Gastroesophageal sphincter (tissue), 3 donors: ENCODE measurements at regions not wholly inside any gene's neighbourhood (a gene's known extent, or its start where the extent isn't known, plus 50 kb on each side); places are given as distances from the start of the nearest gene placed in this dataset.

Source experiments
- POLR2A ChIP-seq, 2 donors: fragments of 450-650 bp; IDR thresholded peaks; one replicate each; pipeline ENCODE4 v1.6.1; 2017; ENCODE audit warnings: antibody characterized with exemption in 2 of 2, mild to moderate bottlenecking in 2 of 2, moderate library complexity in 1 of 2
- TF ChIP-seq, protein P1 (sequence below), 4 experiments: fragments of 200-600 bp in 2 of 4; fragments of 450-650 bp in 2 of 4; sonication (generic) in 1 of 4; IDR thresholded peaks; one replicate each; pipeline ENCODE4 v1.5.1; 2017 to 2019; ENCODE audit warnings: antibody characterized with exemption in 4 of 4, mild to moderate bottlenecking in 2 of 4, moderate library complexity in 2 of 4

DNA sequence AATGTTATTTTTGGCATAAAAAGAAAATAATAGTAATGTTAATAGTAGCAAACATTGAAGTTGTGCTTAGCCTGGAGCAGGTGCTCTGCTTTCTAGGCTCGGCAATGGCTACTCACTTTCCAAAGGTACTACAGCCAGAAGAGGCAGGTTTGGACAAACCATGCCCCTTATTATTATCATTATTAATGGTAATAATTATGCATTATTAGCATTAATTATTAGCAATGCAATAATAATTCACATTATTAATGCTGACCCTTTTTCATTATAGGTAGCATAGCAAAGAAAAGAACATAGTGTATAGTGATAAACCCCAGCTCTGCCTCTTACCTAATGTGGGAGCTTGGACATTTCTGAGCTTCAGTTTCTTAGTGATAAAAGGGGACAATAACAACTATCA lies 171.4 kb downstream of the EDEM1 start:
- TF ChIP-seq, protein P1, sequence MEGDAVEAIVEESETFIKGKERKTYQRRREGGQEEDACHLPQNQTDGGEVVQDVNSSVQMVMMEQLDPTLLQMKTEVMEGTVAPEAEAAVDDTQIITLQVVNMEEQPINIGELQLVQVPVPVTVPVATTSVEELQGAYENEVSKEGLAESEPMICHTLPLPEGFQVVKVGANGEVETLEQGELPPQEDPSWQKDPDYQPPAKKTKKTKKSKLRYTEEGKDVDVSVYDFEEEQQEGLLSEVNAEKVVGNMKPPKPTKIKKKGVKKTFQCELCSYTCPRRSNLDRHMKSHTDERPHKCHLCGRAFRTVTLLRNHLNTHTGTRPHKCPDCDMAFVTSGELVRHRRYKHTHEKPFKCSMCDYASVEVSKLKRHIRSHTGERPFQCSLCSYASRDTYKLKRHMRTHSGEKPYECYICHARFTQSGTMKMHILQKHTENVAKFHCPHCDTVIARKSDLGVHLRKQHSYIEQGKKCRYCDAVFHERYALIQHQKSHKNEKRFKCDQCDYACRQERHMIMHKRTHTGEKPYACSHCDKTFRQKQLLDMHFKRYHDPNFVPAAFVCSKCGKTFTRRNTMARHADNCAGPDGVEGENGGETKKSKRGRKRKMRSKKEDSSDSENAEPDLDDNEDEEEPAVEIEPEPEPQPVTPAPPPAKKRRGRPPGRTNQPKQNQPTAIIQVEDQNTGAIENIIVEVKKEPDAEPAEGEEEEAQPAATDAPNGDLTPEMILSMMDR (IDR thresholded peaks at IDR 0.05), result no peak
- TF ChIP-seq POLR2A (IDR thresholded peaks at IDR 0.05), result no peak
